CD4-positive, alpha-beta T cell treated with Interleukin-12 subunit alpha and Interleukin-12 subunit beta, for 1 hour (primary cell): ENCODE measurements at regions not wholly inside any gene's neighbourhood (a gene's known extent, or its start where the extent isn't known, plus 50 kb on each side); places are given as distances from the start of the nearest gene placed in this dataset.
A peak's percentile ranks its signal among the peaks of the same experiment; 100 is the strongest.

Experiments
- DNase-seq: peaks from one replicate; pipeline ENCODE4 v3.0.0-alpha.2; 2020

DNA sequence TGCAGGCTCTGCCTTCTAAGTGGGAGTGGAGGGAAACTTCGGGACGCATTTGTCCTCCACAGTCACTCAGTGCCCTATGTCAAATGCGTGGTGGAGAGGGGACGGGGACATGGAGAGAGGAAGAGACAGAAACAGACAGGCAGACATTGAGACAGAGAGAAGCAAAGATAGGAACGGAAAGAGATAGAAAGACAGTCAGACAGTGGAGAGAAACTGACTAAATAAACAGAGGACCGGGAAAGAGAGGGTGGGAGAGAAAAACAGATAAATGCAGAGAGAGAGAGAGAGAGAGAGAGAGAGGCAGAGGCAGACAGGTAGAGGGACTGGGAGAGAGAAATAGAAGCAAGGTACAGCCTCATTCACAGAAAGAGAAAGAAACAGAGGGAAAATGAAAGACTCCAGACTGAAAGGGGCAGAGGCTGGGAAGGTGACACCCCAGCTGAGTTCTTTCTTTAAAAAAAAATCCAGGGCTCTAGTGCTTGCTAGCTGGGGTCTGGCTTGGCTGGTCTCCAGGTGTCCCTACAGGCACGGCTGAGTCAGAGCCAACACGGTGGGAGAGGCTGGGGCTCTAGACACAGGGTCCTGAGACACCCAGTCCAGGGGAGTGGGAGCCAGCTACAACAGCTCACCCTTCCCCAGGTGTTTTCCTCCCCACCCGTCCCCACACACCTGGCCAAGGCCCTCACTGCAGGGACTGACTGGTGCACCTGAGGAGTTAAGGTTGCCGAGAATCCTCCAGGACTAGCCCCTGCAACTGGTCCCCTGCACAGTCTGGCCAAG, 506.1 kb upstream of the PROK2 start:
- DNase-seq = no peak

DNA sequence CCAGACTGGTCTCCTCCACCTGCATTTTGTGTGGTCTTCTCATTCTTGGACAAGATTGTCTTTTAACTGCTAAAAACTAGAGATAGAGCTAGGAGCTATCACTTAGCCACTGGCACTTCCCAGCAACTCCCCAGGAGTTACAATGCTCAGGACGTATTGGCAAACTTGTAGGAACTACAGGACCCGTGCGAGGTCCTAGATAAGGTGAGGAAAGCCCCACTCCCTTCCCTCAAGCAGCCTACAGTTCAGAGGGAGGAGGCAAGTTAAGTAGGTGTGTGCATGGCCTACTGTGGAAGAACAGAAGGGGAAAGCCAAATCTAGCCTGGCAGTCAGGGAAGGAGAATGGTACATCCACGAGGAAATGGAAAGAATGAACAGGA, 504.7 kb upstream of the PROK2 start:
- DNase-seq = no peak

DNA sequence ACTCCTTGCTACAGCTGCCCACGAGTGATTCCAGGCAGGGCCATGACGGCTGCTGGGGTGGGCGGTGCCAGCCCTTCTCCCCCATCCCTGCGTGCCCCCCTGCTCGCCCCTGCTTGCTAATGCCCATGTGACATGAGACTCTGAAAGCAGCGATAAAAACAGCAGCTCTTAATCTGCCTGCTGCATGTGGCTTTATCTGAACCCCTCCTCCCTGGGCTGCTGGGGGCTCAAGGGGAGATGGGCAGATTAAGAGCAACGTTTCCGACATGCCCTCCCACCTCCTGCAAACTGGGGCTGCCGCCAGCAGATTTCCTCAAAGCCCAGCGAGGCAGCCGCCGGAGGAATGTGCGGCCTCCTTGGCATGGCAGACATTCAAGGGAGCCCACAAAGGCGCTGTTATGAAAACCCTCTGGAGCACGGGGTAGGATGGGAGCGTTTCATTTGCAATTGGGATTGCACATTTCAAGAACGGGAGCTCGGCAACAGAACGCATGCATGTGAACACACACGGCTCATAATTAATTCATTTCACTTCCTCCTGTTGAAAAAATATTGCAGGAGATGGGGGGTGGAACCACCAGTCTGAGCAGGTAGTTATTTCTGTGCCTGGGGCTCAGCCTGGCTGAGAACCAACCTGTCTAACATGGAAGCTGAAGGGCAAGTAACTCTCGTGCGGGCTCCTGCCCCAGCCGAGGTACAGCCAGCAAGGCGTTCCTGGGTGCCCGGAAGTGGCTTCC, 504.2 kb upstream of the PROK2 start:
- DNase-seq = no peak

DNA sequence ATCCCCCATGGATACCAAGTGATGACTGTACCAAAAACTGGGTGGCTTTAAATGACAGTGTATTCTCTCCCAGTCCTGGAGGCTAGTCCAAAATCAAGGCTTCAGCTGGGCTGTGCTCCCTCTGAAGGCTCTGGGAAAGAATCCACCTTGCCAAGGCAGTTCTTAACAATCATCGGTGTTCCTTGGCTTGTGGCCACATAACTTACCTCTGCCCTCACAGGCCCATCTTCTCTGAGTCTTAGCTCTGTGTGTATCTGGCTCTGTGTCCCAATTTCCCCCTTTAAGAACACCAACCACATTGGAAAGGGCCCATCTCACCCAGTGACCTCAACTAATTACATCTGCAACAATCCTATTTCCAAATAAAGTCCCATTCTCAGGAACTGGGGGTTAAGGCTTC, 503.0 kb upstream of the PROK2 start:
- DNase-seq = no peak

DNA sequence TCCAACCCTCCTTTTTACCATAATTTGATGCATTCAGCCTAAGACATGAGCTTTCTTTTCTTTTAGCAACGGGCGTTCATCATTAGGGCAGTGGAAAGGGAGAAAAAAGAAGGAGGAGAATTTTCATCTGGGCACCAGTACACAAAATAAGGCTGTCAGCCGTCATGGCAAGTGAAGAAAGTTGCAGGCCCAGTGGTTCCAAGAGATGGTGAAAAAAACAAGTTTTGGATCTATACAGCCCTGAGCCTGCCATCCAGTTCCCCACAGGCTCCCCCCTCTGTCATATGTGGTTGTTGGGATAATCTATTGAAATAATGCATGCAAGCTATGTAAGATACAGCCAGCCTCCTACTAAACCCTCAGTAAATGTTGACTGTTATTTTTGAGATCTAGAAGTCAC, 500.6 kb upstream of the PROK2 start:
- no peak for DNase-seq

DNA sequence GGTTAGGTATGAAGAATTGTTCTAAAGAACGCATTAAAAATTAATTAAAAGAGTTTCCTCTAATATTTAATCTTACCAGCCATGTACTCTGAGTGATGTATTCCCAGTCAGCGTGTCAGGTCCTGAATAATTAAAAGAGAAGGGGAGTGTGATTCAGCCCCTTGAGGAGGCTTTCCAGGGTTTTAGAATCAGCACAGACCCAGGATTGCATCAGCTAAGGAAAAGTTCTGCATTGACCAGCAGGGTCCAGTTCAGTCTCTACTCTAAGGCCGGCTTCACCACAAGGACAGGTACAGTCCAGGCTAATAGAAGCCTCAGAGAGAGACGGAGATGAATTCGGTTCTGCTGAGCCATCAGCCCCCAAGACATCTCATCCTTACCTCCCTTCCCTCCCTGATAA, 499.5 kb upstream of the PROK2 start:
- DNase-seq = no peak

DNA sequence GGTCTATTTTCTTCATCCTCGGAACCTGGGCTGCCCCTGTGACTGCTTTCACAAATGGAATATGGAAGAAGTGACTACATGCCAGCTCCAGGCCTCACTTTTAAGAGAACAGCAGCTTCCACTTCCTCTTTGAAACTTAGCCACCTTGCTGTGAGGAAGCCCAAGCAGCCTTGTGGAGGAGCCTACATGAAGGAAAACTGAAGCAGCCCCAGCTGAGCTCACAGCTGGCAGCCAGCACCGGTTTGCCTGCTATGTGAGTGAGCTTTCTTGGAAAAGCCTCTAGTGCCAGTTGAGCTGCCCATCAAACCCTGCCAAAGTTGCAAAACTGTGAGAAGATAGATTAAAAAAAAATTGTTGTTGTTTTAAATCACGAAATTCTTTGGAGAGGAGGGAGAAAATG, 498.0 kb upstream of the PROK2 start:
- no peak for DNase-seq

DNA sequence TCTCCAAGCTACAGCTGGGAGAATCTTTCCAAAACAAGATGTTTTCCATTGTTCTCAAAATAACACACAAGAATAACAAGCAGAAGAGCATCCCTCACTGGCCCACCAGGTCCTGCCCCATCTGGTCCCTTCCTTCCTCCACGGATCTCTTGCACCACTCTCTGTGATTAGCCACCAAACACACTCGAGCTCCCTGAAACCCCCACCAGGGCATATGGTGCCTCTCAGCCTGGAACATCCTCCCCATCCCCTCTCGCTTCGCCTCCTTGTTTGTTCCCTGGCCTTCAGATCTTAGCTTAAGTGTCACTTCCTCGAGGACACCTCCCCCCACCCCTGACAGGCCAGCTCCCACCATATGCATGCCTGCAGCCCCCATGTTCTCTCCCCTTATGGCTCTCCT, 496.6 kb upstream of the PROK2 start:
- DNase-seq = no peak

DNA sequence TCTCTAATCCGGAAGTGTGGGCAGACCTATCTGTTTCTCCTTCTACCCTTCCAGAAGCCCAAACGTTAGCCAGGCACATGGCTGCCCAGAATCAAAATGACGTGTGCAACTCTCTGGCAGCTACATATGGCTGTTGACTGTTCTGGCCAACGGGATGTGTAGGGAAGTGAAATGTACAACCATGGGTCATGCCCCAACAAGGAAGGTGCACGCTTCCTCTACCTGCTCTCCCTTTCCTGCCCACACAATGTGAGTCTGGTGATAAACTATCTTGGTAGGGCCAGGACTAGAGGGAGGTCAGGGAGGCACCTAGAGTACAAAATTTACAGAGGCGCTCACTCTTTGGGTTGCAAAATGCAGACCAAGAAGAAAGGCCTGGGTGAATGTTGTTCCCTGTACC, 495.9 kb upstream of the PROK2 start:
- no peak for DNase-seq

DNA sequence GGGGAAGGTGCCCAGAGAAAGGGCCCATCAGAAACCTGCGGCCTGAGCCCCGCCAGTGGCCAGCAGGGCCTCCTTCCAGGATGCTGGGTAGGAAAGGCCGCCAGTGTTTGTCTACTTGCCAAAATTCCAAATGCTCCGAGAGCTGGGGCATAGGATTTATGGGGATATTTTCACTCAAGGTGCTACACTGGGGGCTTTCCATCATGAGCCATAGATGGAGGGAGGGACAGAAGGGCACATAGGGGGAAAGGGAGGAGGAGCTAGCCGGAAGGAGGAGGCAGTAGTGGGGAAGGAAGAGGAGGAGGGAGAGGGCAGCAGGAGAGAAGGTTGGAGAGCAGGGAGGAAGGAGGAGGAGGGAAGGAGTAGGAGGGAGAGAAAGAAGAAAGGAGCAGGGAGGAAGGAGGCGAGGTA, 494.7 kb upstream of the PROK2 start:
- no peak for DNase-seq

DNA sequence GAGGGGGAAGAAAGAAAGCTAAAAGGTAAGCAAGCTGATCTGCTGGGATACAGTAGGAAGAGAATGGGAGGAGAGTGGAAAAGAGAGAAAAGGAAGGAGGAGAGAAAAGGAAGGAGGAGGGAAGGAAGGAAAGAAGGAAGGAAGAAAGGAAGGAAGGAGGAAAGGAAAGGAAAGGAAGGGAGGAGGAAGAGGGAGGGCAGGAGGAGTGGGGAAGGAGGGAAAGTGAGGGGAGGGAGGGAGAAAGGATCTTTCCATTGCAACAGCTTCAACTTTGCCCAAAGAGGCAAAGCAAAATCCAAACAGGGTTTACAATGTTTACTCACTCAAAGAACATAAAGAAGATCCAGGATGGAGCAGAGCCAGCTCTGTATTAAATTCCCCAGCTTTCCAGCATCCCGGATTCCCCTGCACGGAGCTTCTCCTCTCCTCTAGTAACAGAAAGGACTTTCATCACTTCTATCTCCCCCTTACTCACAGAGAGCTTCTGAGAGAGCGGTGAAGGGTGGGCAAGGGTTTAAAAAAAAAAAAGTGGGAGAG, 494.2 kb upstream of the PROK2 start:
- DNase-seq = no peak

DNA sequence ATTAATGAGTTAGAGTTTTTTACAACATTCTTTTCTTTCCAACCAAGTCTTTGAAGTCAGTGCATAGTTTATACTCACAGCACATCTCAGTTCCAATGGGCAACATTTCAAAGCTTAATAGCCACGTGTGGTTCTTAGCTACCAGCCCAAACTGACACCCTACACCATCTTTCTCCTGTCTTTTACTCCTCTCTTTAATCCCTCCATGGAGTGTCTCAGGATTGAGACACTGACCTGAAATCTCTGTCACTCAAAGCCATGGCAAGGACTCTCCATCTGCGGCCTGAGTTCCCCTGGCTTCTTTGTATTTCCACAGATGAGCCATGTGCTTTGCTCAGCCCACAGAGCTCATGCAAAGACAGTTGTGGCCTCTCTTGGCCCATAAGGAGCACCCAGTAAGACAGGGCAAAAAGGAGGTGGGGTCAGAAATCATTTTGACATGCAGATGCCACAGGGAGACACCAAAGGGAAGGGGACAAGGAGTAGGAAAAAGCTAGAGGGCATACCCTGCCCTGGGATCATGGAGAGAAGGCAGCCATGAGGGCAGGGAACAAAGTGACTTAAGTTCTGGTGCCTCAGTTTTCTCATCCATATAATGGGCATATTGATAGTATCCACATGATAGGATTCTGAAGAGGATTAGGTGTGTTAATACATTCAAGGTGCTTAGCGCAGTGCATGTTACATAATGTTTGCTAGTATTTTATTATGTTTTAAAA, 493.6 kb upstream of the PROK2 start:
- DNase-seq = no peak

DNA sequence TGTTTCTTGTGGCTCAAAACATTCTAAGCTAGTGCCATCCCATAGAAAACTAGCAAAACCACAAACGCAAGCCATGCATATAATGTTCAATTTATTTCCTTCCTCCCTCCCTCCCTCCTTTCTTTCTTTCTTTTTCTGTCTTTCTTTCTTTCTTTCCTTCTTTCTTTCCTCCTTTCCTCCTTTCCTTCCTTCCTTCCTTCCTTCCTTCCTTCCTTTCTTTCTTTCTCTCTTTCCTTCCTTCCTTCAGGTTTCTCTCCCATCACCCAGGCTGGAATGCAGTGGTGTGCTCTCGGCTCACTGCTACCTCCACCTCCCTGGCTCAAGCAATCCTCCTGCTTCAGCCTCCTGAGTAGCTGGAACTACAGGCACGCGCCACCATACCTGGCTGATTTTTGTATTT, 492.8 kb upstream of the PROK2 start:
- no peak for DNase-seq

DNA sequence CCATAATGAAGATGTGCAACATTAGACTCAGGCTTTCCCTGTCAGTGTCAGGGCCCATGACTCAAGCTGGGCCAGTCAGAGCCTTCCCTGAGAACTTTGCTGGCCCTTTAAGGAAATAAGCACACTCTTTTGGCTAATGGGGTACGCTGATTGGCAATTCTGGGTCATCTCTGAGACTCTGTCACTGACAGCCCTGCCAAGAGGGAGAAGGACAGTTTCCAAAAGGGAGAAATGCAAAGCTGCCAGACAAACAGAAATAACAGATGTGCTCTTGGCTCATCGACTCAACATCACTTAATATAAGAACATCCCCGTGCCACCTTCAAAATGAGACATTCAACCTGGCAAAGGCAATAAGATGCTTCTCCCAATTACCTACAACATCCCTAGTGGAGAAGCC, 491.9 kb upstream of the PROK2 start:
- DNase-seq = no peak

DNA sequence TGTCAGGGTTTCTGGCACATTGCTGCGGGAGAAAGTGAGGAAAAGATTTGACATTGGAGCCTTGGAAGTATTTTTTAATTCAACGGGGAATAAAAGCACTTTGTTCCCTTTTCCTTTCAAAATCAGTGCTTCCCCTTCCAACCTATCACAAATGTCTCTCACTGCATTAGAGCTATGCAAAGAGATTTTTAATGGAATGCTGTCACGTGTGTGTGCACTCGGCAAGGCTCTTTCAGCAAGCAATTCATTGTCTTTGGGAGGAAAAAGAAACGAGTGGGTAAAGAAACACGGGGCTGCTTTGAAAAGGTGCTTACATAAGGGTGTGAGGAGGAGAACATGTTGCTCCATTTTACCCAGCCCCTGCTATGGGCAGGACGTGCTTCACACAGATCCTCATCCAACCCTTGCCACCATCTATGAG, 490.4 kb upstream of the PROK2 start:
- no peak for DNase-seq

DNA sequence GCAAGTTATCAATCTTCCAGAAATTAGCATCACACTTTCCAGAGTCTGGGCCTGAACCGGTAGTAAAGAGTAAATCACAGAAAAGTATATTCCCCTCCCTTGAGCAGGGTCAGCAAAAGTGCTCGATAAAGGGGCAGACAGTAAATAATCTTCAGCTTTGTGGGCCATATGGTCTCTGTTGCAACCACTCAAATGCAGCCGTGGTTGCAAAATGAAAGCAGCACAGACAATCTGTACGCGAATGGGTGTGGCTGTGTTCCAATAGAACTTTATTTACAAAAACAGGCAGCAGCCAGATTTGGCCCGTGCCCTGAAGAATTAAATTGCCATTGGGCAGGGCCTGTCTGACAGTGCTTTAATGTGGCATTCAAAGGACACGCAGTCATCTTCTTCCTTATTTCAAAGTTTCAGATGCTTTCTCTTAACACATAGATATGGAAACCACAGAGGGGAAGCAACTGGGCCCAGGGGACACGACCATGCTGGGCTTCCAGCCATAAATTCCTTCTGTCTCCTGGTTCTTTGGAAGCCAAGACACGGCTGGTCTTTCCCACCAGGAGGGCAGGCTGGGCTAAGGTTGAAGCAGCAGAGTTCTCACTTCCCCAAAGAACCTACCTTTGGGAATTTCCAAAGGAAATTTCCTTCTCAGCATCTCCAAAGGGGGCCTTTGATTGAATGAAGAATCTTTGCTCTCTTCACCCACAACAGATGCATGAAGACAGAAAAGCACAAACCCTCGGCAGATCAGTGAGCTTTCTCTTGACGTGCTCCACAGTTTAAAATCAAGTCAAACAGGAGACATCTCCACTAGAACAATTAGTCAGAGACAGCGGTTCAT, 489.8 kb upstream of the PROK2 start:
- DNase-seq = peak; percentile 39

DNA sequence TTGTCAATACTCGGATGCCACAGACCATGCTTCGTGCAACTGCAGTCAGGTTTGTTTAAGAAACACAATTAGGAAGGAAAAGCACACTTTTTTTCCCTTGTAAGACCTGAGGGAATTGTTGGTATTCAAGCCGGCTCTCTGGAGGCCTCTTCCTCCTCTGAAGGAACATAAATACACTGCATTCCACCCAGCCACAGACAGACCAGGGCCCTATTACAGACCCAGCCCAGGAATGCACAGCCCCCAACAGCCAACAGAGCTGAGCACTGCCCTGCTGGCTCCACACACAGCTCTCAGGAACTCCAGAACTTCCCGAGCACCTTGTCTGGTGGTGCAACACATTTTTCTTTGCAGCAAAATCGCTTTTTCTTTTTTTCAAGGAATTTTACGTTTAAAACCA, 488.7 kb upstream of the PROK2 start:
- no peak for DNase-seq

DNA sequence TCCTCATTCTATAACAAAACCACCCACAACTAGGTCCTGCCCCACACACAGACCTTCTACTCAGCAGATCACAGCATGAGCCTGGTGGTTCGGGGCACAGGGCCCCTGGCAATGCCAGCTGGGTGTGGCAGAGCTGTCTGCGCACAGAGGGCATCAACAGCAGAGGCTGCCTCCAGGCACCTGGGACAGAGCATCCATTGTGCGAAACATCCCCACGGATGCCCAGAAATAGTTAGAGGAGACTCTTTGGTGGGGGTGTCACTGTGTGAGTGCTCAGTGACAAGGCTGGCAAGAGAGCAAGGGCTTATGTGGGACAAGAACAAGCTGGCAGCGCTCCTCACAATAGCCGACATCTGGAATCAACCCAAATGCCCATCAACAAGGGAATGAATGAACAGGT, 487.4 kb upstream of the PROK2 start:
- DNase-seq = no peak

DNA sequence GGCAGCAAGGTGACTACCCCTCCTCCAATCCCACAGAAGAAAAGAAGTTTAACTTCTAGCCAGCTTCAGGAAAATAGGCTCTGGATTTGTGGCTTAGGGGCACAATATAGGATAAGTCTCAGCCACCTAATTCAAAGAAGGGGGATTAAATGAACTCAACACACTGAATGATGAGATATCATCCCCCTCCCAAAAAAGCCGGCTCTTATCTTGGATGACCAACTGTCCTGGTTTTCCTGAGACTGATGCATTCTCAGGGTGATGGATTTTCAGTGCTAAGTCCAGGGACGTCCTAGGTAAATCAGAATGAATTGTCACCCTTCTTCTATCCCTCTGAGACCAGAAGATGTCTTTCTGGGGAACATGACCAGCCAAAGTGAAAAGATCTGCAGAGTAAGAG, 487.0 kb upstream of the PROK2 start:
- DNase-seq = no peak

DNA sequence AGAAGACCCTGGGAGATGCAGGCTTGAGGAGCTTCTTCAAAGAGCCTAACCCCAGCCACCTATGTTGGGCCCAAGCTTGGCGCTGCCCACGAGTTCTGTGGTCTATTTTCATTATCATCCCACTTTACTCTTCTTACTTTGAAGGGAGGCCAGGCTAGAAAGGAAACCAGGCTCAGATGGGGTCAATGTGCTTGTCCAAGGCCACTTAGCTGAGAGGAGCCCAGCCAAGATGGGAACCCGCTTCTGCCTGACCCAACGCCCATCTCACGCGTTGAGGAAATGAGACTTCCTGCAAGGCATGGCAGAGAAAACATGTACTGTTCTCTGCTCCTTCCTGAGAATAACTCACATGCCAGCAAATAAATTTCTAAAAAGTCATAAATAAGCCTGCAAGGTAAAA, 486.3 kb upstream of the PROK2 start:
- DNase-seq = no peak

DNA sequence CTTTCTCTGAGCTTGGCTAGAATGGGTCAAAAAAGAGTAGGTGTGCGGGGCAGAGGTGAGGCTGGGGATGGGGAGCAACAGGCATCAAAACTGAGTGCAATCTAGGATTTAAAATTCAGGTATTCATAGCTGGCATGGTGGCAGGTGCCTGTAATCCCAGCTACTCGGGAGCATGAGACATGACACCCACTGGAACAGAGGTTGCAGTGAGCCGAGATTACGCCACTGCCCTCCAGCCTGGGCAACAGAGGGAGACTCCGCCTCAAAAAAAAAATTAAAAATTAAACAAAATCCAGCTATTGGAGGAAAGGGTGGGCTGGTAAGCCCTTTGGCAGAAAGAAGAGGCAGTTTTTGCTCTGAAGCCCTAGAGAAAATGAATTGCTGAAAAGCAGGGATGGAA, 485.8 kb upstream of the PROK2 start:
- DNase-seq = no peak

DNA sequence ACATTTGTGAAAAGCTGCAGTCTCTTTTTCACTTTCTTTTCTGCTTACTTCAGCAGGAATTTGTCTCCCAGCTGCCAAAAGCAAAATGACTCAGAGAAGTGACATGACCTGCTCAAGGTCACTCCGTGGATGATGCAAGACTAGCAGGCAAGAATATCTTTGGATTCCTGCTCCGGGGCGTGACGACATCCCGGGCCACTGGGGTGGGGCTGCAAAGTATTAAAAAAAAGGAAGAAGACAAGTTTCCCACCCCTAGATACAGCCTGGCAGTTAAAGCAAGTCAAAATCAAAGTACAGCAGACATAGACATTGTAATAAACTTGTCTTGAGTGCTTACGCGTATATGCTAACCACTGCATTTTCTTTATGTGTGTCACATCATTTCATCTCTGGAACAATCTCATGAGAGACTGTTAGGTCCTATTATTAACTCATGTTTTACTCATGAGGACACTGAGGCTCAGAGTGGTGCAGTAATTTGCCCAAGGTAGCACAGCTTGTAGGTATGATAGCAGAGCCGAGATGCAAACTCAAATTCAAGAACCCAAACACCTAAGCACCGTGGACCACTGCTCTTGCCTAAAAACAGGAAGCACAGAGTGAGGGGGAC, 485.2 kb upstream of the PROK2 start:
- DNase-seq = peak; percentile 27
